ENCODE measurements at regions not wholly inside any gene's neighbourhood (a gene's known extent, or its start where the extent isn't known, plus 50 kb on each side); places are given as distances from the start of the nearest gene placed in this dataset.

GRCh38 chr7:136143271-136143670 is 166.1 kb upstream of the MTPN start:
- ChIA-PET CTCF (no interaction called here), POLR2A (ENCODE audit: low non-redundant PET) (no interaction called here)
- DNase-seq (ENCODE audit: low spot score), result no peak
- no peak overlapping the region for H3K27ac ChIP-seq
- no peak for TF ChIP-seq CTCF (conservative IDR thresholded peaks at IDR 0.05; ENCODE audit: low read depth)

- ChIA-PET CTCF (no interaction called here), POLR2A (ENCODE audit: low non-redundant PET) (no interaction called here)
- H3K27ac ChIP-seq, result no peak overlapping the region
- no peak for TF ChIP-seq CTCF (conservative IDR thresholded peaks at IDR 0.05; ENCODE audit: low read depth)
- DNase-seq (ENCODE audit: low spot score), result no peak
Measured at GRCh38 chr7:136142583-136142982, 165.4 kb upstream of the MTPN start.

GRCh38 chr7:136140469-136140868 is 163.3 kb upstream of the MTPN start:
- ChIA-PET POLR2A (ENCODE audit: low non-redundant PET) (no interaction called here), CTCF (no interaction called here)
- no peak for DNase-seq (ENCODE audit: low spot score)
- no peak overlapping the region for H3K27ac ChIP-seq
- no peak for TF ChIP-seq CTCF (conservative IDR thresholded peaks at IDR 0.05; ENCODE audit: low read depth)

GRCh38 chr7:136139417-136139816 is 162.3 kb upstream of the MTPN start:
- H3K27ac ChIP-seq, result no peak overlapping the region
- ChIA-PET CTCF (no interaction called here), POLR2A (ENCODE audit: low non-redundant PET) (no interaction called here)
- DNase-seq (ENCODE audit: low spot score), result no peak
- TF ChIP-seq CTCF (conservative IDR thresholded peaks at IDR 0.05; ENCODE audit: low read depth), result no peak

GRCh38 chr7:136138991-136139390 is 161.8 kb upstream of the MTPN start:
- no peak for DNase-seq (ENCODE audit: low spot score)
- no peak overlapping the region for H3K27ac ChIP-seq
- ChIA-PET POLR2A (ENCODE audit: low non-redundant PET) (no interaction called here), CTCF (no interaction called here)
- no peak for TF ChIP-seq CTCF (conservative IDR thresholded peaks at IDR 0.05; ENCODE audit: low read depth)

GRCh38 chr7:136136906-136137454 is 159.8 kb upstream of the MTPN start:
- ChIA-PET CTCF (no interaction called here), POLR2A (ENCODE audit: low non-redundant PET) (no interaction called here)
- no peak overlapping the region for H3K27ac ChIP-seq
- TF ChIP-seq CTCF (conservative IDR thresholded peaks at IDR 0.05; ENCODE audit: low read depth), result no peak
- DNase-seq (ENCODE audit: low spot score), result no peak

GRCh38 chr7:136134503-136134902 is 157.3 kb upstream of the MTPN start:
- CTCF ChIA-PET, result no interaction called here
- H3K27ac ChIP-seq, result no peak overlapping the region
- TF ChIP-seq CTCF (conservative IDR thresholded peaks at IDR 0.05; ENCODE audit: low read depth), result no peak
- POLR2A ChIA-PET (ENCODE audit: low non-redundant PET), result no interaction called here
- peak; percentile 33 for DNase-seq (ENCODE audit: low spot score)

Measured in RWPE1 (cell line).